ENCODE measurements at regions not wholly inside any gene's neighbourhood (a gene's known extent, or its start where the extent isn't known, plus 50 kb on each side); places are given as distances from the start of the nearest gene placed in this dataset.

- no peak overlapping the region for H3K27ac ChIP-seq (ENCODE audit: insufficient read length, low read depth, low read length)
- H3K4me2 ChIP-seq (ENCODE audit: insufficient read depth, insufficient read length, low read length), result no peak overlapping the region
- no peak overlapping the region for H3K23ac ChIP-seq (ENCODE audit: insufficient read length, low read depth, low read length)
- Mint-ChIP-seq H3K36me3 (ENCODE audit: insufficient read depth in 1 of 3, low read depth in 3 of 3) (no peaks in the 10 kb centered on the region; a peak in 1 of 7 replicates), H3K9me3 (peaks cover 0 to 12% of the 10 kb centered on the region in 2 experiments; a peak in 4 of 5 replicates), H3K4me3 (no peak overlapping the region), H3K27me3 (ENCODE audit: low read depth) (peaks cover 3% of the 10 kb centered on the region), H3K27ac (no peak overlapping the region), H3K4me1 (no peaks in the 10 kb centered on the region)
- no peak overlapping the region for H2AK5ac ChIP-seq (ENCODE audit: insufficient read length, low read length)
- no peaks in the 10 kb centered on the region for H3K79me2 ChIP-seq (ENCODE audit: insufficient read depth, low read length)
- H2BK120ac ChIP-seq (ENCODE audit: low read depth, low read length, poor library complexity, severe bottlenecking), result no peak overlapping the region
- no peak overlapping the region for H3T11ph ChIP-seq (ENCODE audit: low read length)
- no peak overlapping the region for H4K91ac ChIP-seq (ENCODE audit: insufficient read length, low read depth, low read length)
- no peak overlapping the region for H2AFZ ChIP-seq (ENCODE audit: low read length)
- WGBS (ENCODE audit: extremely low coverage, insufficient read length, low lambda C conversion rate), result no CpG with 5 or more reads among the region's 3 CpGs
- no peak overlapping the region for H4K8ac ChIP-seq (replicated peaks; ENCODE audit: insufficient read length, low read depth, low read length)
- no peak overlapping the region for H3K14ac ChIP-seq (ENCODE audit: insufficient read depth, low read length)
- H2BK20ac ChIP-seq (ENCODE audit: low read depth, low read length, poor library complexity, severe bottlenecking), result no peak overlapping the region
- no peak overlapping the region for H3K56ac ChIP-seq (ENCODE audit: insufficient read length, low read depth, low read length)
- no peaks in the 10 kb centered on the region for H3K9me3 ChIP-seq (ENCODE audit: control insufficient read depth, low read depth, low read length)
- H3K27me3 ChIP-seq (ENCODE audit: insufficient read depth, low read length), result no peaks in the 10 kb centered on the region
- DNase-seq, result no peak
- TF ChIP-seq CTCF (conservative IDR thresholded peaks at IDR 0.05), result no peak
- no peaks in the 10 kb centered on the region for H3K79me1 ChIP-seq (ENCODE audit: insufficient read depth, low read depth, low read length, poor library complexity, severe bottlenecking)
- no peak overlapping the region for H2BK15ac ChIP-seq (ENCODE audit: low read depth, low read length)
- H3K18ac ChIP-seq (ENCODE audit: insufficient read length, low read depth, low read length), result no peak overlapping the region
- no peak overlapping the region for H2BK5ac ChIP-seq (ENCODE audit: insufficient read length, low read length)
- no peak overlapping the region for H2BK12ac ChIP-seq (ENCODE audit: insufficient read length, low read depth, low read length)
- no peaks in the 10 kb centered on the region for H3K4me1 ChIP-seq (ENCODE audit: insufficient read depth, low read length)
- H3K9ac ChIP-seq (ENCODE audit: extremely low read depth, insufficient read length, low read length), result no peak overlapping the region
- H3K23me2 ChIP-seq (ENCODE audit: insufficient read length, low read depth, low read length, poor library complexity, severe bottlenecking), result no peaks in the 10 kb centered on the region
- H4K20me1 ChIP-seq (ENCODE audit: control insufficient read depth, insufficient read depth, insufficient read length), result no peaks in the 10 kb centered on the region
- no peak overlapping the region for H3K4ac ChIP-seq (ENCODE audit: low read depth, low read length)
- no peak overlapping the region for H4K5ac ChIP-seq (ENCODE audit: insufficient read length, low read depth, low read length)
Observed at GRCh38 chr3:74564560-74564959, 49.9 kb downstream of the CNTN3 start.

All from H9 (cell line).